Smooth muscle cell (in vitro differentiated cells): ENCODE measurements at regions not wholly inside any gene's neighbourhood (a gene's known extent, or its start where the extent isn't known, plus 50 kb on each side); places are given as distances from the start of the nearest gene placed in this dataset.
A peak's percentile ranks its signal among the peaks of the same experiment; 100 is the strongest.
"Not testable (repeated sequence)": the region's sequence is repeated elsewhere in the genome, so short reads cannot be mapped to it uniquely, and the experiment has no call there.

ENCODE experiments used
- DNase-seq: peaks from one replicate; lab custom pipeline; 2025; ENCODE audit not compliant: unreplicated experiment; lab: John Stamatoyannopoulos, UW
- H2AFZ ChIP-seq: fragments of 200-600 bp; sonication (generic); 2 replicates; pipeline ENCODE4 v1.6.0; 2016; ENCODE audit warnings: antibody characterized with exemption, low read depth, mild to moderate bottlenecking
- H3F3A ChIP-seq: fragments of 200-600 bp; sonication (generic); 2 replicates; pipeline ENCODE4 v1.6.0; 2017; ENCODE audit warnings: antibody characterized with exemption, low read depth
- H3K27ac ChIP-seq: fragments of 200-600 bp; sonication (generic); 2 replicates; pipeline ENCODE4 v1.5.1; 2016; ENCODE audit warnings: low read depth, mild to moderate bottlenecking
- H3K27me3 ChIP-seq: fragments of 200-600 bp; sonication (generic); 2 replicates; pipeline ENCODE4 v1.6.1; 2016; ENCODE audit warnings: low read depth, mild to moderate bottlenecking
- H3K36me3 ChIP-seq: fragments of 200-600 bp; sonication (generic); 2 replicates; pipeline ENCODE4 v1.5.1; 2016; ENCODE audit warnings: low read depth
- H3K4me1 ChIP-seq: fragments of 200-600 bp; sonication (generic); 2 replicates; pipeline ENCODE4 v1.5.1; 2016; ENCODE audit warnings: low read depth
- H3K4me2 ChIP-seq: fragments of 200-600 bp; sonication (generic); 2 replicates; pipeline ENCODE4 v1.6.0; 2016; ENCODE audit warnings: mild to moderate bottlenecking
- H3K4me3 ChIP-seq: fragments of 200-600 bp; sonication (generic); 2 replicates; pipeline ENCODE4 v1.5.1; 2016; ENCODE audit warnings: mild to moderate bottlenecking
- H3K79me2 ChIP-seq: fragments of 200-600 bp; sonication (generic); 2 replicates; pipeline ENCODE4 v1.6.0; 2016; ENCODE audit warnings: low read depth, mild to moderate bottlenecking
- H3K9ac ChIP-seq: fragments of 200-600 bp; sonication (generic); 2 replicates; pipeline ENCODE4 v1.6.0; 2016; ENCODE audit warnings: low read depth
- H3K9me3 ChIP-seq: fragments of 200-600 bp; sonication (generic); replicated peaks from 2 replicates; pipeline ENCODE4 v1.5.1; 2016; ENCODE audit warnings: low read depth
- H4K20me1 ChIP-seq: fragments of 200-600 bp; sonication (generic); 2 replicates; pipeline ENCODE4 v1.6.0; 2016; ENCODE audit warnings: low read depth
- CTCF ChIP-seq: fragments of 200-600 bp; sonication (generic); IDR thresholded peaks from 2 replicates; pipeline ENCODE4 v1.5.1; 2017; ENCODE audit warnings: borderline replicate concordance, mild to moderate bottlenecking, antibody characterized with exemption; ENCODE audit not compliant: insufficient read depth, poor library complexity, severe bottlenecking
- WGBS: methylation state at CpG from one replicate; pipeline ENCODE4 v1.1.7; 2016; ENCODE audit warnings: low lambda C conversion rate; 5-methylcytosine and 5-hydroxymethylcytosine counted together

GRCh38 chr18:76708071-76708721, 114.2 kb upstream of the ZNF236 start:
- no peak for TF ChIP-seq CTCF
- Histone ChIP-seq H3K27me3 (no peaks in the 10 kb centered on the region), H3K79me2 (no peaks in the 10 kb centered on the region), H2AFZ (no peak overlapping the region), H3K4me3 (no peak overlapping the region), H3K9ac (no peak overlapping the region), H4K20me1 (no peaks in the 10 kb centered on the region), H3F3A (no peaks in the 10 kb centered on the region), H3K4me2 (no peak overlapping the region), H3K36me3 (no peaks in the 10 kb centered on the region), H3K9me3 (no peaks in the 10 kb centered on the region), H3K4me1 (no peaks in the 10 kb centered on the region), H3K27ac (no peak overlapping the region)
- no peak for DNase-seq
- WGBS: 89% methylated on average over 24 of the region's 28 CpGs

- 45% methylated on average over 7 of the region's 7 CpGs for WGBS
- Histone ChIP-seq H3K4me1 (no peaks in the 10 kb centered on the region), H3K36me3 (no peaks in the 10 kb centered on the region), H2AFZ (peak overlapping the region; percentile 59), H3K27ac (no peak overlapping the region), H3K9ac (no peak overlapping the region), H3K9me3 (no peaks in the 10 kb centered on the region), H3K4me3 (no peak overlapping the region), H3K27me3 (no peaks in the 10 kb centered on the region), H4K20me1 (no peaks in the 10 kb centered on the region), H3K79me2 (no peaks in the 10 kb centered on the region), H3F3A (no peaks in the 10 kb centered on the region), H3K4me2 (no peak overlapping the region)
- no peak for DNase-seq
- no peak for TF ChIP-seq CTCF
Measured at GRCh38 chr18:76707534-76707933, 114.8 kb upstream of the ZNF236 start.

GRCh38 chr18:76704589-76704988, 117.8 kb upstream of the ZNF236 start:
- H3K27me3 ChIP-seq, H3K9me3 ChIP-seq, H2AFZ ChIP-seq, H3K4me3 ChIP-seq, H3K4me1 ChIP-seq, H3K9ac ChIP-seq, DNase-seq, H3K36me3 ChIP-seq, H3K79me2 ChIP-seq, H4K20me1 ChIP-seq, H3K27ac ChIP-seq, H3K4me2 ChIP-seq, H3F3A ChIP-seq: not testable (repeated sequence)
- 96% methylated on average over 4 of the region's 4 CpGs for WGBS

- H3K4me3 ChIP-seq: no peak overlapping the region
- H3K36me3 ChIP-seq: no peaks in the 10 kb centered on the region
- no peak overlapping the region for H3K9ac ChIP-seq
- H3K27ac ChIP-seq: no peak overlapping the region
- no peak overlapping the region for H2AFZ ChIP-seq
- H4K20me1 ChIP-seq: no peaks in the 10 kb centered on the region
- no peaks in the 10 kb centered on the region for H3K9me3 ChIP-seq
- DNase-seq: no peak
- H3F3A ChIP-seq: no peaks in the 10 kb centered on the region
- peaks cover 10% of the 10 kb centered on the region for H3K4me1 ChIP-seq
- no peak for TF ChIP-seq CTCF
- no peak overlapping the region for H3K4me2 ChIP-seq
- no peaks in the 10 kb centered on the region for H3K79me2 ChIP-seq
- H3K27me3 ChIP-seq: no peaks in the 10 kb centered on the region
- 34% methylated on average over 11 of the region's 11 CpGs for WGBS
Measured at GRCh38 chr18:76699923-76700322, 122.4 kb upstream of the ZNF236 start.
